ENCODE measurements at regions not wholly inside any gene's neighbourhood (a gene's known extent, or its start where the extent isn't known, plus 50 kb on each side); places are given as distances from the start of the nearest gene placed in this dataset.

DNA sequence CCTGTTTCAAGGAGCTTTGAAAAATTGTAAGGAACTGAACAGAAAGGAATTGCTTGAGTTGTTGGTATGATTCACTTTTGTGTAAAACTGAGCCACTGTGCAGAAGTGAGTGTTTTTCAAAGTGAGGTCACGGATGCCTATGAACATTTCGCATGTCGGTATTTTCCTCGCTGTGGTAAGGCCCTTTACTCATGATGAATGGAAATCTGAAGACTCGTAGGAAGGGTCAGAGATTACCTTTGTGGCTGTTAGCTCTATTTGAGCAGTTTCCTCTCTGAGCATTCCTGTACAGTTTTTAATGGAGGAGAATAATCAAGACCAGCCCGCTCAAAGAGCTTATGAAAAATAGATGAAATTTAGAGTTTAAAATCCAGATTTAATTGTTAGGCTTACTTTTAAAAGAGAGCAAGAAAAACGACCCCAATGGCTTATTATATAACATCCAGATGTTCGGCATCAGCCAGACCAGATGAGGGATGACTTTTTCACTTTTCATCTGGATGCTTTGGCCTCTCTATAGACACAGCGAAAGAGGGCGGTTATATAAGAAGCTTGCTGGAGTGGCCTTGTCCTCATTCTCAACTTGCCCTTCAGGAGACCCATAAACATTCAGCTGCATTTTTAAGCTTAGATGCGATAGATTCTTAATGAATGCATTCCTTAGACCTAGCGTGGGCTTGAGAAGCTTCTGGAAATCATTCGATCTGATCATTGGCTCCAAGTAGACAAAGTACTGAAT, 99.5 kb downstream of the CD83 start (continued):
- TF ChIP-seq ZNF597 (CRISPR knock-in tag; IDR thresholded peaks at IDR 0.05) = no peak
- TF ChIP-seq ISL2 (CRISPR knock-in tag; IDR thresholded peaks at IDR 0.05) = no peak
- TF ChIP-seq, protein P1, sequence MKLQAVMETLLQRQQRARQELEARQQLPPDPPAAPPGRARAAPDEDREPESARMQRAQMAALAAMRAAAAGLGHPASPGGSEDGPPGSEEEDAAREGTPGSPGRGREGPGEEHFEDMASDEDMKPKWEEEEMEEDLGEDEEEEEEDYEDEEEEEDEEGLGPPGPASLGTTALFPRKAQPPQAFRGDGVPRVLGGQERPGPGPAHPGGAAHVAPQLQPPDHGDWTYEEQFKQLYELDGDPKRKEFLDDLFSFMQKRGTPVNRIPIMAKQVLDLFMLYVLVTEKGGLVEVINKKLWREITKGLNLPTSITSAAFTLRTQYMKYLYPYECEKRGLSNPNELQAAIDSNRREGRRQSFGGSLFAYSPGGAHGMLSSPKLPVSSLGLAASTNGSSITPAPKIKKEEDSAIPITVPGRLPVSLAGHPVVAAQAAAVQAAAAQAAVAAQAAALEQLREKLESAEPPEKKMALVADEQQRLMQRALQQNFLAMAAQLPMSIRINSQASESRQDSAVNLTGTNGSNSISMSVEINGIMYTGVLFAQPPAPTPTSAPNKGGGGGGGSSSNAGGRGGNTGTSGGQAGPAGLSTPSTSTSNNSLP (IDR thresholded peaks at IDR 0.05; ENCODE audit: low read depth, low read length) = no peak

DNA sequence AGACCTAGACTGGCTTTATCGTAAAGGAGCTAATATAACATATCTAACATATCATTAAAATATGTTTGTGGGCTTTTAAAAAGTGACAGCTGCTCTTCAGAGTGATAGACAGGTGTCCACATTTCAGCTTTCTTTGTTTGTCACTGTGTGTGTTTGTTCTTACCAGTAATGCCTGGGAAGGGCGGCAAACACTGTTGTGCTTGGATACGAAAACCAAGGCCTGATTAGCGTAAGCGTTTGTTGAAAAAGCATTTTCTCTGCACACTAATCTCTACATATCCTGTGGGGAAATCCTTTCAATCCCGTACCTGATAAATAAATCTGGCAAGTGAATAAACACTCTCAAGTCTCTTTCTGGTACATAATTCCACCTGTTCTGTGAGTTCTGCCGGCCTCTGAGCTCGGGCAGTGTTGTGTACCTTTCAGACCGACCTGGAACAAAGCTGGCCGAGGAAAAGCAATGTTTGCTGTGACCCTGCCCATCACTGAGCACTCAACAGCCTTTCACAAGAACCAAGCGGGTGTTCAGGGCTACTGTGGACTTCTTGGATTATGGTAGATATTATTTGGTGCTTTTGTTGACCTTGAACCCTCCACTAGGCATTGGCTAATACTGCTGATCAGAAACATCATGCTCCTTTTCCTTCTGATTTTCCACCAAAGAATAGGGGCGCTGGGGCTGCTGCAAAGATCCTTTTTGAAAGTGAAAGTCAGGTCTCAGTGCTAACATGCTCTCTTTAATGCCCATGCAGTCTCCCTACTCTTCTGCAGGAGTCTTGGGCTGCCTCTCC, 100.4 kb downstream of the CD83 start:
- in situ Hi-C loops (cut with HindIII; ENCODE audit: extremely low pct_ligation_motif_present, low pct_unique_long_range_greater_than_20kb) = loop anchor here (10.0 to 25.0 kb wide), 4 partner anchors 1019 to 1394 kb away; partner anchors contain the start of gene JARID2
- Histone ChIP-seq H4K20me1 (ENCODE audit: insufficient read depth, low read length) (no peaks in the 10 kb centered on the region), H3K36me3 (replicated peaks in 1 of 2; ENCODE audit: control insufficient read depth in 1 of 2, insufficient read depth in 2 of 2, low read length in 2 of 2) (no peaks in the 10 kb centered on the region), H3K27ac (ENCODE audit: extremely low read length, insufficient read depth, low read length) (no peak overlapping the region), H3K27me3 (ENCODE audit: control insufficient read depth in 1 of 2, insufficient read depth in 2 of 2, low read length in 2 of 2) (peaks cover 4 to 21% of the 10 kb centered on the region in 2 experiments; a peak in 4 of 5 replicates), H3K4me1 (ENCODE audit: insufficient read depth, low read length) (0 out of 2 replicates have a peak, but pooled peaks cover 10% of the 10 kb centered on the region), H3K4me2 (ENCODE audit: low read depth, low read length) (peak overlapping the region; percentile 63), H3K4me3 (replicated peaks in 1 of 3; ENCODE audit: insufficient read depth in 1 of 3, low read depth in 2 of 3, low read length in 3 of 3) (peak overlapping the region in 2 of 3 experiments; percentile 1 to 21; a peak in 1 of 6 replicates), H3K79me2 (ENCODE audit: insufficient read depth, low read length) (no peaks in the 10 kb centered on the region), H3K9me3 (ENCODE audit: low read length) (no peaks in the 10 kb centered on the region), H3K9ac (ENCODE audit: insufficient read depth, low read depth, low read length) (no peak overlapping the region), H2AFZ (ENCODE audit: low read length) (no peak overlapping the region)
- intact Hi-C loops (cut with micrococcal nuclease; ENCODE audit: unreplicated experiment) = loop anchor here (10.0 kb wide), 1 partner anchor 1027 kb away; the partner anchor contains the start of gene JARID2
- peak; percentile 85 for ATAC-seq
- peak; percentile 50 for FAIRE-seq
- CTCF ChIA-PET (ENCODE audit: low intra/inter-chr PET ratio, low total read pairs) = no interaction called here
- peak; percentile 14 for DNase-seq (ENCODE audit: low spot score)
- POLR2A ChIA-PET = no interaction called here
- 18% methylated on average over 12 of the region's 12 CpGs for WGBS (ENCODE audit: low lambda C conversion rate)
- no TSS peak for BruUV-seq (replicated peaks)
- peak; percentile 28; the same call in 1 of the 2 replicates for TF ChIP-seq HDAC2 (CRISPR knock-in tag; IDR thresholded peaks at IDR 0.05)
- no peak for TF ChIP-seq ZNF296 (CRISPR knock-in tag; conservative IDR thresholded peaks at IDR 0.05)
- no peak for TF ChIP-seq KDM4B (CRISPR knock-in tag; IDR thresholded peaks at IDR 0.05)
- TF ChIP-seq ZNF672 (CRISPR knock-in tag; IDR thresholded peaks at IDR 0.05) = no peak
- no peak for TF ChIP-seq KDM1A (CRISPR knock-in tag; IDR thresholded peaks at IDR 0.05)
- no peak for TF ChIP-seq ZSCAN31 (CRISPR knock-in tag; IDR thresholded peaks at IDR 0.05; ENCODE audit: low read depth)
- no peak for TF ChIP-seq CHD4 (IDR thresholded peaks at IDR 0.05; ENCODE audit: borderline replicate concordance, low read length)
- no peak for TF ChIP-seq ZC3H13 (CRISPR knock-in tag; IDR thresholded peaks at IDR 0.05)
- no peak for TF ChIP-seq SP5 (CRISPR knock-in tag; IDR thresholded peaks at IDR 0.05; ENCODE audit: borderline replicate concordance, low read depth)
- no peak for TF ChIP-seq CCAR2 (optimal IDR thresholded peaks at IDR 0.05; ENCODE audit: low read depth, low read length)
- 0 out of 2 replicates have a peak, but pooled peaks have one; percentile 12 for TF ChIP-seq HNF4A (CRISPR knock-in tag; IDR thresholded peaks at IDR 0.05)
- TF ChIP-seq RAD51 (IDR thresholded peaks at IDR 0.05; ENCODE audit: borderline replicate concordance) = no peak
- no peak for TF ChIP-seq MATR3 (CRISPR knock-in tag; IDR thresholded peaks at IDR 0.05)

Measured in HepG2 (cell line).